Smooth muscle cell (in vitro differentiated cells): ENCODE measurements at regions not wholly inside any gene's neighbourhood (a gene's known extent, or its start where the extent isn't known, plus 50 kb on each side); places are given as distances from the start of the nearest gene placed in this dataset.

ENCODE experiments used
- DNase-seq: peaks from one replicate; lab custom pipeline; 2025; ENCODE audit not compliant: unreplicated experiment; lab: John Stamatoyannopoulos, UW
- H2AFZ ChIP-seq: fragments of 200-600 bp; sonication (generic); 2 replicates; pipeline ENCODE4 v1.6.0; 2016; ENCODE audit warnings: antibody characterized with exemption, low read depth, mild to moderate bottlenecking
- H3F3A ChIP-seq: fragments of 200-600 bp; sonication (generic); 2 replicates; pipeline ENCODE4 v1.6.0; 2017; ENCODE audit warnings: antibody characterized with exemption, low read depth
- H3K27ac ChIP-seq: fragments of 200-600 bp; sonication (generic); 2 replicates; pipeline ENCODE4 v1.5.1; 2016; ENCODE audit warnings: low read depth, mild to moderate bottlenecking
- H3K27me3 ChIP-seq: fragments of 200-600 bp; sonication (generic); 2 replicates; pipeline ENCODE4 v1.6.1; 2016; ENCODE audit warnings: low read depth, mild to moderate bottlenecking
- H3K36me3 ChIP-seq: fragments of 200-600 bp; sonication (generic); 2 replicates; pipeline ENCODE4 v1.5.1; 2016; ENCODE audit warnings: low read depth
- H3K4me1 ChIP-seq: fragments of 200-600 bp; sonication (generic); 2 replicates; pipeline ENCODE4 v1.5.1; 2016; ENCODE audit warnings: low read depth
- H3K4me2 ChIP-seq: fragments of 200-600 bp; sonication (generic); 2 replicates; pipeline ENCODE4 v1.6.0; 2016; ENCODE audit warnings: mild to moderate bottlenecking
- H3K4me3 ChIP-seq: fragments of 200-600 bp; sonication (generic); 2 replicates; pipeline ENCODE4 v1.5.1; 2016; ENCODE audit warnings: mild to moderate bottlenecking
- H3K79me2 ChIP-seq: fragments of 200-600 bp; sonication (generic); 2 replicates; pipeline ENCODE4 v1.6.0; 2016; ENCODE audit warnings: low read depth, mild to moderate bottlenecking
- H3K9ac ChIP-seq: fragments of 200-600 bp; sonication (generic); 2 replicates; pipeline ENCODE4 v1.6.0; 2016; ENCODE audit warnings: low read depth
- H3K9me3 ChIP-seq: fragments of 200-600 bp; sonication (generic); replicated peaks from 2 replicates; pipeline ENCODE4 v1.5.1; 2016; ENCODE audit warnings: low read depth
- H4K20me1 ChIP-seq: fragments of 200-600 bp; sonication (generic); 2 replicates; pipeline ENCODE4 v1.6.0; 2016; ENCODE audit warnings: low read depth
- CTCF ChIP-seq: fragments of 200-600 bp; sonication (generic); IDR thresholded peaks from 2 replicates; pipeline ENCODE4 v1.5.1; 2017; ENCODE audit warnings: borderline replicate concordance, mild to moderate bottlenecking, antibody characterized with exemption; ENCODE audit not compliant: insufficient read depth, poor library complexity, severe bottlenecking
- WGBS: methylation state at CpG from one replicate; pipeline ENCODE4 v1.1.7; 2016; ENCODE audit warnings: low lambda C conversion rate; 5-methylcytosine and 5-hydroxymethylcytosine counted together

DNA sequence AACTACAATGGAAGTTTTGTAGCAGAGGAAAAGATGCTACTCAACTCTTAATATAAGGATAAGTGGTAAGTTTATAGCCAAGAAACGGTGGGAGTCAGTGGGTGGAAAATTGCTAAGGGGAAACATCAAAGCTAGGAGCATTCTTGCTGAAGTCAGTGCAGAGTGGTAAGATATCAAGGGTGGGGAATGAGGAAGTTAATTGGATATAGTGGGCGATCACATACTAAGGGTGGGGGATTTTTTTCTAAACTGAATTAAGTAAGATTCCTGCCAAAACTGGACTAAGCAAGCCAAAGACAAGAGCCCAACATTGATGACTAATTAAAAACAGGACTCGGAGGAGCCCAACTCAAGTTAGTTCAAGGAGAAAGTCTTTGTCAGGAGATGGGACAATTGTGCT, 525.4 kb downstream of the CCDC85A start:
- H3K36me3 ChIP-seq = no peaks in the 10 kb centered on the region
- no peaks in the 10 kb centered on the region for H3K79me2 ChIP-seq
- TF ChIP-seq CTCF = no peak
- DNase-seq = no peak
- H3K27me3 ChIP-seq = no peaks in the 10 kb centered on the region
- no peaks in the 10 kb centered on the region for H3F3A ChIP-seq
- 76% methylated on average over 3 of the region's 3 CpGs for WGBS
- no peaks in the 10 kb centered on the region for H3K4me1 ChIP-seq
- no peak overlapping the region for H2AFZ ChIP-seq
- H3K4me3 ChIP-seq = no peak overlapping the region
- no peaks in the 10 kb centered on the region for H3K9me3 ChIP-seq
- no peak overlapping the region for H3K9ac ChIP-seq
- H3K4me2 ChIP-seq = no peak overlapping the region
- no peak overlapping the region for H3K27ac ChIP-seq
- H4K20me1 ChIP-seq = no peaks in the 10 kb centered on the region

- TF ChIP-seq CTCF = no peak
- Histone ChIP-seq H3K27ac (peak overlapping the region; percentile 83), H2AFZ (peak overlapping the region; percentile 12), H3K4me3 (no peak overlapping the region), H3F3A (no peaks in the 10 kb centered on the region), H3K9me3 (no peaks in the 10 kb centered on the region), H3K4me1 (no peaks in the 10 kb centered on the region), H4K20me1 (no peaks in the 10 kb centered on the region), H3K36me3 (no peaks in the 10 kb centered on the region), H3K4me2 (peak overlapping the region; percentile 22), H3K79me2 (no peaks in the 10 kb centered on the region), H3K27me3 (no peaks in the 10 kb centered on the region), H3K9ac (no peak overlapping the region)
- 46% methylated on average over 5 of the region's 5 CpGs for WGBS
- no peak for DNase-seq
These were observed 529.4 kb downstream of the CCDC85A start for GRCh38 chr2:56713161-56713676.

- no peak for DNase-seq
- Histone ChIP-seq H3K36me3 (no peaks in the 10 kb centered on the region), H3K9me3 (no peaks in the 10 kb centered on the region), H3F3A (no peaks in the 10 kb centered on the region), H2AFZ (no peak overlapping the region), H4K20me1 (no peaks in the 10 kb centered on the region), H3K9ac (no peak overlapping the region), H3K4me1 (no peaks in the 10 kb centered on the region), H3K27ac (peak overlapping the region; percentile 83), H3K4me3 (no peak overlapping the region), H3K27me3 (no peaks in the 10 kb centered on the region), H3K79me2 (no peaks in the 10 kb centered on the region), H3K4me2 (peak overlapping the region; percentile 22)
- TF ChIP-seq CTCF = no peak
- WGBS = 61% methylated on average over 1 of the region's 1 CpG
These were observed 530.2 kb downstream of the CCDC85A start for GRCh38 chr2:56713978-56714377.

GRCh38 chr2:56714400-56714799, 530.6 kb downstream of the CCDC85A start:
- no peaks in the 10 kb centered on the region for H3K79me2 ChIP-seq
- no peak overlapping the region for H3K4me3 ChIP-seq
- no peaks in the 10 kb centered on the region for H3K4me1 ChIP-seq
- H3F3A ChIP-seq = no peaks in the 10 kb centered on the region
- no peak for TF ChIP-seq CTCF
- H3K4me2 ChIP-seq = no peak overlapping the region
- no peaks in the 10 kb centered on the region for H3K9me3 ChIP-seq
- H4K20me1 ChIP-seq = no peaks in the 10 kb centered on the region
- no peak for DNase-seq
- 87% methylated on average over 7 of the region's 7 CpGs for WGBS
- no peak overlapping the region for H3K9ac ChIP-seq
- H3K36me3 ChIP-seq = no peaks in the 10 kb centered on the region
- peak overlapping the region; percentile 83 for H3K27ac ChIP-seq
- H2AFZ ChIP-seq = no peak overlapping the region
- H3K27me3 ChIP-seq = no peaks in the 10 kb centered on the region
